Endothelial cell of umbilical vein (primary cell): ENCODE measurements at regions not wholly inside any gene's neighbourhood (a gene's known extent, or its start where the extent isn't known, plus 50 kb on each side); places are given as distances from the start of the nearest gene placed in this dataset.

Experiments used
- BruUV-seq: library from RNA; stranded (reverse); fragments of 400-500 nt; replicated peaks from 2 replicates; lab custom pipeline; 2021; lab: Mats Ljungman, UMichigan
- CTCF ChIA-PET: fragments of 300-600, 350-600 bp; sonication (Branson Sonifier 250); formaldehyde crosslinking; loops from one replicate; lab custom pipeline; 2021; ENCODE audit warnings: antibody characterized with exemption, inconsistent platforms; lab: Charles Lee
- POLR2A ChIA-PET: fragments of 300-600, 350-600 bp; sonication (Branson Sonifier 250); formaldehyde crosslinking; loops from one replicate; lab custom pipeline; 2021; ENCODE audit warnings: antibody characterized with exemption, inconsistent platforms; lab: Charles Lee
- DNase-seq: peaks from one replicate; pipeline ENCODE4 v3.0.0-alpha.2; 2011; ENCODE audit warnings: low read depth, low spot score
- FAIRE-seq: peaks from 2 replicates; lab custom pipeline; 2011; peaks lifted over from hg19 to GRCh38; lab: Jason Lieb, UNC
- H2AFZ ChIP-seq: 2 replicates; pipeline ENCODE4 v1.6.0; 2012; ENCODE audit warnings: low read depth, low read length, control low read depth, inconsistent platforms
- H3K27ac ChIP-seq: 2 replicates; pipeline ENCODE4 v1.5.1; 2011; ENCODE audit warnings: low read depth, mild to moderate bottlenecking, control low read depth, low read length, moderate library complexity; ENCODE audit not compliant: insufficient read depth
- H3K27me3 ChIP-seq, 2 experiments: 2 replicates each; pipeline versions ENCODE4 v1.6.0 to v1.6.1; 2011; ENCODE audit warnings: low read length in 2 of 2, mixed read lengths in 1 of 2; ENCODE audit not compliant: control insufficient read depth in 2 of 2, insufficient read depth in 2 of 2
- H3K36me3 ChIP-seq, 2 experiments: 2 replicates in 1 of 2; 3 replicates in 1 of 2; pipeline ENCODE4 v1.5.1; 2011; ENCODE audit warnings: low read length in 2 of 2, mild to moderate bottlenecking in 1 of 2, moderate library complexity in 1 of 2; ENCODE audit not compliant: control insufficient read depth in 2 of 2, insufficient read depth in 2 of 2; ENCODE audit errors: extremely low read depth in 1 of 2
- H3K4me1 ChIP-seq: 3 replicates; pipeline ENCODE4 v1.5.1; 2011; ENCODE audit warnings: mild to moderate bottlenecking, low read length; ENCODE audit not compliant: control insufficient read depth, insufficient read depth; ENCODE audit errors: extremely low read depth
- H3K4me2 ChIP-seq: 2 replicates; pipeline ENCODE4 v1.6.1; 2011; ENCODE audit warnings: low read length, control low read depth, mixed read lengths; ENCODE audit not compliant: insufficient read depth
- H3K4me3 ChIP-seq, 3 experiments: fragments of 200-600 bp in 1 of 3; sonication (generic), shearing (Covaris generic) in 1 of 3; replicated peaks in 1 of 3; 2 replicates each; pipeline ENCODE4 v1.5.1; 2011 to 2016; ENCODE audit warnings: control low read depth in 3 of 3, low read length in 3 of 3, mild to moderate bottlenecking in 2 of 3, inconsistent platforms in 1 of 3, low read depth in 1 of 3, moderate library complexity in 1 of 3; ENCODE audit not compliant: insufficient read depth in 1 of 3
- H3K79me2 ChIP-seq: 2 replicates; pipeline ENCODE4 v1.6.0; 2012; ENCODE audit warnings: low read length, inconsistent platforms; ENCODE audit not compliant: control insufficient read depth, insufficient read depth
- H3K9ac ChIP-seq: replicated peaks from 2 replicates; pipeline ENCODE3; 2011; ENCODE audit warnings: low read length, control low read depth; ENCODE audit not compliant: insufficient read depth; ENCODE audit errors: extremely low read depth
- H3K9me1 ChIP-seq: replicated peaks from 3 replicates; pipeline ENCODE4 v1.6.0; 2011; ENCODE audit warnings: mild to moderate bottlenecking, low read length; ENCODE audit not compliant: control insufficient read depth, insufficient read depth; ENCODE audit errors: extremely low read depth
- H3K9me3 ChIP-seq: replicated peaks from 2 replicates; pipeline ENCODE4 v1.5.1; 2012; ENCODE audit warnings: low read length, inconsistent platforms; ENCODE audit not compliant: control insufficient read depth, insufficient read depth
- H4K20me1 ChIP-seq: replicated peaks from 2 replicates; pipeline ENCODE3; 2011; ENCODE audit warnings: mild to moderate bottlenecking, low read length; ENCODE audit not compliant: control insufficient read depth, insufficient read depth; ENCODE audit errors: extremely low read depth
- EZH2 ChIP-seq: IDR thresholded peaks from 2 replicates; pipeline ENCODE4 v1.6.1; 2012; ENCODE audit warnings: borderline replicate concordance, low read depth, mild to moderate bottlenecking, moderate library complexity, low read length, inconsistent platforms; ENCODE audit not compliant: severe bottlenecking
- FOS ChIP-seq: IDR thresholded peaks from 2 replicates; pipeline ENCODE4 v1.6.1; 2011; ENCODE audit warnings: mild to moderate bottlenecking, low read length, moderate library complexity, borderline replicate concordance; ENCODE audit not compliant: insufficient read depth
- GATA2 ChIP-seq: IDR thresholded peaks from 2 replicates; pipeline ENCODE4 v1.7.0; 2011; ENCODE audit warnings: low read depth, mild to moderate bottlenecking, moderate library complexity, mixed read lengths, low read length; ENCODE audit not compliant: insufficient read length, insufficient read depth
- JUN ChIP-seq: IDR thresholded peaks from 2 replicates; pipeline ENCODE4 v1.6.1; 2011; ENCODE audit warnings: borderline replicate concordance, low read depth; ENCODE audit not compliant: insufficient read length, insufficient read depth
- MYC ChIP-seq: IDR thresholded peaks from one replicate; pipeline ENCODE4 v1.6.1; 2011; ENCODE audit warnings: mild to moderate bottlenecking, low read depth, low read length
- POLR2A ChIP-seq: IDR thresholded peaks from 2 replicates; pipeline ENCODE4 v1.6.1; 2012; ENCODE audit warnings: low read depth, mild to moderate bottlenecking, control low read depth, low read length
- POLR2AphosphoS5 ChIP-seq: IDR thresholded peaks from 2 replicates; pipeline ENCODE4 v1.6.1; 2012; ENCODE audit warnings: low read depth, mild to moderate bottlenecking, control low read depth, low read length, moderate library complexity; ENCODE audit not compliant: insufficient read depth
- dilution Hi-C: fragments of 300-500 bp; cut with MboI; formaldehyde crosslinking; loops from one replicate; pipeline ENCODE4 v1.15.0; 2019; ENCODE audit warnings: low sequenced_read_pairs; ENCODE audit not compliant: extremely low pct_ligation_motif_present
- intact Hi-C: fragments of 100-400 bp; cut with micrococcal nuclease; formaldehyde crosslinking; loops from one replicate; pipeline ENCODE4 v1.10.0; 2022
- TF ChIP-seq, protein P1 (sequence below): IDR thresholded peaks from 2 replicates; pipeline ENCODE4 v1.6.1; 2011; ENCODE audit not compliant: insufficient read depth, insufficient read length
- TF ChIP-seq, protein P2 (sequence below), 2 donors: IDR thresholded peaks; 1 replicate in 1 of 2; 2 replicates in 1 of 2; pipeline ENCODE4 v1.5.1; 2011; ENCODE audit warnings: low read length in 2 of 2, mild to moderate bottlenecking in 2 of 2, moderate library complexity in 2 of 2, control low read depth in 1 of 2, inconsistent platforms in 1 of 2, low read depth in 1 of 2; ENCODE audit not compliant: insufficient read depth in 1 of 2; ENCODE audit errors: extremely low read depth in 1 of 2

DNA sequence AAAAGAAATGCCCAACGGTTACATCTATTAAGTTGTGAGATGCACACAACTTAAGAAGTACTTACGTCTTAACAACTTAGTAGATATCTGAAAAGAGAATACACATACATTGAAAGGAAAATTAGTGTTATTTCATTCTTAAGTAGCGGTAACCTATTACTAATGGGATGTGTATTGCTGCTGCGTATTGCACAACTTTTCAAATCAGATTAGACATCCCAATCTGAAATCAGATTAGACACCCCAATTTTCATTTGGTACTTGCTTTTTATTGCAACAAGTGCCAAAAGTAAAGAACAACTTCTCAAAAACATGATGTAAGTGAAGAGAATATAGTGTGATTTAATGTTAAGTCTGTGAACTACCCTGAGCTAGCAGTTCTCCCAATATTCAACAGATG lies 155.5 kb downstream of the DSC3 start:
- H3K9me3 ChIP-seq = no peaks in the 10 kb centered on the region
- H3K27ac ChIP-seq = no peak overlapping the region
- H3K27me3 ChIP-seq = no peaks in the 10 kb centered on the region
- no peak for FAIRE-seq
- TF ChIP-seq MYC = no peak
- TF ChIP-seq, protein P1, sequence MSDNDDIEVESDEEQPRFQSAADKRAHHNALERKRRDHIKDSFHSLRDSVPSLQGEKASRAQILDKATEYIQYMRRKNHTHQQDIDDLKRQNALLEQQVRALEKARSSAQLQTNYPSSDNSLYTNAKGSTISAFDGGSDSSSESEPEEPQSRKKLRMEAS = no peak
- TF ChIP-seq EZH2 = no peak
- no peak for TF ChIP-seq POLR2A
- TF ChIP-seq POLR2AphosphoS5 = no peak
- no peak for TF ChIP-seq FOS
- no peak for TF ChIP-seq JUN
- TF ChIP-seq GATA2 = no peak
- TF ChIP-seq, protein P2, sequence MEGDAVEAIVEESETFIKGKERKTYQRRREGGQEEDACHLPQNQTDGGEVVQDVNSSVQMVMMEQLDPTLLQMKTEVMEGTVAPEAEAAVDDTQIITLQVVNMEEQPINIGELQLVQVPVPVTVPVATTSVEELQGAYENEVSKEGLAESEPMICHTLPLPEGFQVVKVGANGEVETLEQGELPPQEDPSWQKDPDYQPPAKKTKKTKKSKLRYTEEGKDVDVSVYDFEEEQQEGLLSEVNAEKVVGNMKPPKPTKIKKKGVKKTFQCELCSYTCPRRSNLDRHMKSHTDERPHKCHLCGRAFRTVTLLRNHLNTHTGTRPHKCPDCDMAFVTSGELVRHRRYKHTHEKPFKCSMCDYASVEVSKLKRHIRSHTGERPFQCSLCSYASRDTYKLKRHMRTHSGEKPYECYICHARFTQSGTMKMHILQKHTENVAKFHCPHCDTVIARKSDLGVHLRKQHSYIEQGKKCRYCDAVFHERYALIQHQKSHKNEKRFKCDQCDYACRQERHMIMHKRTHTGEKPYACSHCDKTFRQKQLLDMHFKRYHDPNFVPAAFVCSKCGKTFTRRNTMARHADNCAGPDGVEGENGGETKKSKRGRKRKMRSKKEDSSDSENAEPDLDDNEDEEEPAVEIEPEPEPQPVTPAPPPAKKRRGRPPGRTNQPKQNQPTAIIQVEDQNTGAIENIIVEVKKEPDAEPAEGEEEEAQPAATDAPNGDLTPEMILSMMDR (IDR thresholded peaks at IDR 0.05; ENCODE audit: extremely low read depth in 1 of 2, insufficient read depth in 1 of 2, low read depth in 1 of 2, low read length in 2 of 2) = no peak
- ChIA-PET CTCF (no interaction called here), POLR2A (no interaction called here)
- no peaks in the 10 kb centered on the region for H4K20me1 ChIP-seq
- no peak overlapping the region for H3K4me2 ChIP-seq
- no peak overlapping the region for H2AFZ ChIP-seq
- no peak for DNase-seq
- intact Hi-C loops (no loop called here), dilution Hi-C loops (no loop called here)
- H3K9ac ChIP-seq = no peak overlapping the region
- no peaks in the 10 kb centered on the region for H3K9me1 ChIP-seq
- no peaks in the 10 kb centered on the region for H3K4me1 ChIP-seq
- no peaks in the 10 kb centered on the region for H3K79me2 ChIP-seq
- no peak overlapping the region for H3K4me3 ChIP-seq
- no peaks in the 10 kb centered on the region for H3K36me3 ChIP-seq
- BruUV-seq = no TSS peak
